ENCODE measurements at regions not wholly inside any gene's neighbourhood (a gene's known extent, or its start where the extent isn't known, plus 50 kb on each side); places are given as distances from the start of the nearest gene placed in this dataset.

DNA sequence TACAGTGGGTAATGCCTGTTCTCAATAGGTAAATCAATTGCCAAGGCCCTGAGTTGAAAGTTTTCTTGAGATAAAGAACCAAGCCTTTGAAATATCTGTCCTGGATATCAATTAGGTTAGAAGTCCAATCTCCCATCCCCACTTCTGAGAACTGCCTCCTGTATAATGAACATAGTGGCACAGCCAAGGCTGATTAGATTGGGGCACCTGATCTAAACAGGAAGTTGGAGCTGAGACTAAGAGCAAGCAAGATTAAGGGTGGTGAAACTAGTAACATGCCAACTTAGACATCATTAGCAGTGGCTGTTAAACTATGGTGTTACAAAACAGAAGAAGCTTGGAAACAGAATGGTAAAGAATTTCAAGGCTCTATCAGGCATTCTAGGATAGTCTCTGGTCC lies 137.7 kb upstream of the TMEM108 start:
- TF ChIP-seq NRF1 (IDR thresholded peaks at IDR 0.05; ENCODE audit: low read depth, low read length) (no peak), NFIC (IDR thresholded peaks at IDR 0.05; ENCODE audit: borderline replicate concordance) (no peak), YY1 (IDR thresholded peaks at IDR 0.05; ENCODE audit: low read depth) (no peak), RAD21 (IDR thresholded peaks at IDR 0.05; ENCODE audit: low read length) (no peak), MXI1 (IDR thresholded peaks at IDR 0.05; ENCODE audit: low read depth, low read length) (no peak)
- TF ChIP-seq, protein P1, sequence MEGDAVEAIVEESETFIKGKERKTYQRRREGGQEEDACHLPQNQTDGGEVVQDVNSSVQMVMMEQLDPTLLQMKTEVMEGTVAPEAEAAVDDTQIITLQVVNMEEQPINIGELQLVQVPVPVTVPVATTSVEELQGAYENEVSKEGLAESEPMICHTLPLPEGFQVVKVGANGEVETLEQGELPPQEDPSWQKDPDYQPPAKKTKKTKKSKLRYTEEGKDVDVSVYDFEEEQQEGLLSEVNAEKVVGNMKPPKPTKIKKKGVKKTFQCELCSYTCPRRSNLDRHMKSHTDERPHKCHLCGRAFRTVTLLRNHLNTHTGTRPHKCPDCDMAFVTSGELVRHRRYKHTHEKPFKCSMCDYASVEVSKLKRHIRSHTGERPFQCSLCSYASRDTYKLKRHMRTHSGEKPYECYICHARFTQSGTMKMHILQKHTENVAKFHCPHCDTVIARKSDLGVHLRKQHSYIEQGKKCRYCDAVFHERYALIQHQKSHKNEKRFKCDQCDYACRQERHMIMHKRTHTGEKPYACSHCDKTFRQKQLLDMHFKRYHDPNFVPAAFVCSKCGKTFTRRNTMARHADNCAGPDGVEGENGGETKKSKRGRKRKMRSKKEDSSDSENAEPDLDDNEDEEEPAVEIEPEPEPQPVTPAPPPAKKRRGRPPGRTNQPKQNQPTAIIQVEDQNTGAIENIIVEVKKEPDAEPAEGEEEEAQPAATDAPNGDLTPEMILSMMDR (IDR thresholded peaks at IDR 0.05) = no peak
- TF ChIP-seq, protein P2, sequence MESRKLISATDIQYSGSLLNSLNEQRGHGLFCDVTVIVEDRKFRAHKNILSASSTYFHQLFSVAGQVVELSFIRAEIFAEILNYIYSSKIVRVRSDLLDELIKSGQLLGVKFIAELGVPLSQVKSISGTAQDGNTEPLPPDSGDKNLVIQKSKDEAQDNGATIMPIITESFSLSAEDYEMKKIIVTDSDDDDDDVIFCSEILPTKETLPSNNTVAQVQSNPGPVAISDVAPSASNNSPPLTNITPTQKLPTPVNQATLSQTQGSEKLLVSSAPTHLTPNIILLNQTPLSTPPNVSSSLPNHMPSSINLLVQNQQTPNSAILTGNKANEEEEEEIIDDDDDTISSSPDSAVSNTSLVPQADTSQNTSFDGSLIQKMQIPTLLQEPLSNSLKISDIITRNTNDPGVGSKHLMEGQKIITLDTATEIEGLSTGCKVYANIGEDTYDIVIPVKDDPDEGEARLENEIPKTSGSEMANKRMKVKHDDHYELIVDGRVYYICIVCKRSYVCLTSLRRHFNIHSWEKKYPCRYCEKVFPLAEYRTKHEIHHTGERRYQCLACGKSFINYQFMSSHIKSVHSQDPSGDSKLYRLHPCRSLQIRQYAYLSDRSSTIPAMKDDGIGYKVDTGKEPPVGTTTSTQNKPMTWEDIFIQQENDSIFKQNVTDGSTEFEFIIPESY (IDR thresholded peaks at IDR 0.05; ENCODE audit: borderline replicate concordance, low read depth) = no peak
- TF ChIP-seq, protein P3, sequence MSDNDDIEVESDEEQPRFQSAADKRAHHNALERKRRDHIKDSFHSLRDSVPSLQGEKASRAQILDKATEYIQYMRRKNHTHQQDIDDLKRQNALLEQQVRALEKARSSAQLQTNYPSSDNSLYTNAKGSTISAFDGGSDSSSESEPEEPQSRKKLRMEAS (IDR thresholded peaks at IDR 0.05; ENCODE audit: low read depth) = no peak
